Liver (tissue), 8 donors: ENCODE measurements at regions not wholly inside any gene's neighbourhood (a gene's known extent, or its start where the extent isn't known, plus 50 kb on each side); places are given as distances from the start of the nearest gene placed in this dataset.
A peak's percentile ranks its signal among the peaks of the same experiment; 100 is the strongest.

Experiments used
- DNase-seq: peaks from one replicate; pipeline ENCODE4 v3.0.0-alpha.2; 2017; ENCODE audit warnings: low spot score
- H3K27ac ChIP-seq, 2 donors: one replicate each; pipeline ENCODE4 v1.7.0; 2013; ENCODE audit warnings: inconsistent platforms in 2 of 2, low read length in 2 of 2, control low read depth in 1 of 2, low read depth in 1 of 2, mild to moderate bottlenecking in 1 of 2
- H3K27me3 ChIP-seq, 4 donors: one replicate each; pipeline versions ENCODE4 v1.6.1 to v1.7.0; 2013; ENCODE audit warnings: low read length in 3 of 4, inconsistent platforms in 1 of 4, mild to moderate bottlenecking in 1 of 4, moderate library complexity in 1 of 4; ENCODE audit not compliant: control insufficient read depth in 4 of 4, insufficient read depth in 4 of 4
- H3K36me3 ChIP-seq, 4 donors: one replicate each; pipeline versions ENCODE4 v1.6.1 to v1.7.0; 2013; ENCODE audit warnings: low read length in 3 of 4, mild to moderate bottlenecking in 3 of 4, low read depth in 1 of 4, moderate library complexity in 1 of 4; ENCODE audit not compliant: control insufficient read depth in 4 of 4, insufficient read depth in 3 of 4
- H3K4me1 ChIP-seq, 4 donors: one replicate each; pipeline versions ENCODE4 v1.6.1 to v1.7.0; 2013; ENCODE audit warnings: low read length in 3 of 4, mild to moderate bottlenecking in 3 of 4, moderate library complexity in 1 of 4; ENCODE audit not compliant: control insufficient read depth in 4 of 4, insufficient read depth in 4 of 4
- H3K4me3 ChIP-seq, 3 donors: one replicate each; pipeline versions ENCODE4 v1.6.1 to v1.7.0; 2013; ENCODE audit warnings: low read length in 3 of 3, control low read depth in 1 of 3, low read depth in 1 of 3, mild to moderate bottlenecking in 1 of 3
- H3K9ac ChIP-seq, 2 donors: one replicate each; pipeline ENCODE4 v1.7.0; 2013; ENCODE audit warnings: low read length in 2 of 2, mild to moderate bottlenecking in 2 of 2, moderate library complexity in 2 of 2, control low read depth in 1 of 2, low read depth in 1 of 2
- H3K9me3 ChIP-seq, 4 donors: one replicate each; pipeline versions ENCODE4 v1.6.1 to v1.7.0; 2013; ENCODE audit warnings: low read length in 3 of 4; ENCODE audit not compliant: control insufficient read depth in 4 of 4
- EGR1 ChIP-seq, 2 donors: IDR thresholded peaks; 2 replicates each; pipeline ENCODE4 v1.6.1; 2016 to 2018; ENCODE audit warnings: antibody characterized with exemption in 2 of 2, low read depth in 2 of 2
- FOXA1 ChIP-seq: IDR thresholded peaks from 2 replicates; pipeline ENCODE4 v1.6.1; 2016; ENCODE audit warnings: antibody characterized with exemption
- FOXA2 ChIP-seq: IDR thresholded peaks from 2 replicates; pipeline ENCODE4 v1.6.1; 2016; ENCODE audit warnings: antibody characterized with exemption
- GABPA ChIP-seq, 2 donors: IDR thresholded peaks in 1 of 2; conservative IDR thresholded peaks in 1 of 2; 2 replicates each; pipeline ENCODE4 v1.6.1; 2016; ENCODE audit warnings: antibody characterized with exemption in 2 of 2, mild to moderate bottlenecking in 1 of 2, moderate library complexity in 1 of 2
- HNF4A ChIP-seq, 2 donors: conservative IDR thresholded peaks; 2 replicates each; pipeline ENCODE4 v1.6.1; 2016; ENCODE audit warnings: antibody characterized with exemption in 2 of 2, mild to moderate bottlenecking in 2 of 2
- HNF4G ChIP-seq: IDR thresholded peaks from 2 replicates; pipeline ENCODE4 v1.6.1; 2016; ENCODE audit warnings: antibody characterized with exemption
- JUND ChIP-seq, 2 donors: IDR thresholded peaks; 2 replicates each; pipeline ENCODE4 v1.6.1; 2016; ENCODE audit warnings: antibody characterized with exemption in 2 of 2
- NR2F2 ChIP-seq: IDR thresholded peaks from 2 replicates; pipeline ENCODE4 v1.6.1; 2016; ENCODE audit warnings: antibody characterized with exemption
- RAD21 ChIP-seq, 2 donors: IDR thresholded peaks; 2 replicates each; pipeline ENCODE4 v1.6.1; 2016; ENCODE audit warnings: antibody characterized with exemption in 2 of 2, mild to moderate bottlenecking in 2 of 2
- RXRA ChIP-seq, 2 donors: IDR thresholded peaks; 2 replicates each; pipeline ENCODE4 v1.6.1; 2017 to 2018; ENCODE audit warnings: antibody characterized with exemption in 2 of 2, mild to moderate bottlenecking in 1 of 2
- SP1 ChIP-seq: IDR thresholded peaks from 2 replicates; pipeline ENCODE4 v1.6.1; 2018; ENCODE audit warnings: antibody characterized with exemption, mild to moderate bottlenecking
- TAF1 ChIP-seq: conservative IDR thresholded peaks from 2 replicates; pipeline ENCODE4 v1.6.1; 2016; ENCODE audit warnings: antibody characterized with exemption, mild to moderate bottlenecking
- YY1 ChIP-seq: IDR thresholded peaks from 2 replicates; pipeline ENCODE4 v1.6.1; 2016; ENCODE audit warnings: antibody characterized with exemption, mild to moderate bottlenecking
- WGBS: extraction: QIAGEN DNeasy Blood & Tissue Kit; methylation state at CpG from one replicate; pipeline ENCODE4 v1.1.7; 2013; 5-methylcytosine and 5-hydroxymethylcytosine counted together
- TF ChIP-seq, protein P1 (sequence below): fragments of 150-350 bp; IDR thresholded peaks from 2 replicates; pipeline ENCODE4 v1.5.1; 2017; ENCODE audit warnings: improper control_type of control experiment, low read depth, low read length; ENCODE audit not compliant: missing input control
- TF ChIP-seq, protein P2 (sequence below): IDR thresholded peaks from 2 replicates; pipeline ENCODE4 v1.6.1; 2016; ENCODE audit warnings: antibody characterized with exemption, mild to moderate bottlenecking
- TF ChIP-seq, protein P3 (sequence below): IDR thresholded peaks from 2 replicates; pipeline ENCODE4 v1.6.1; 2016; ENCODE audit warnings: antibody characterized with exemption
- TF ChIP-seq, protein P4 (sequence below): IDR thresholded peaks from 2 replicates; pipeline ENCODE4 v1.6.1; 2016; ENCODE audit warnings: antibody characterized with exemption
- TF ChIP-seq, protein P5 (sequence below): IDR thresholded peaks from 2 replicates; pipeline ENCODE4 v1.6.1; 2016; ENCODE audit warnings: antibody characterized with exemption
- donor health status: healthy.
- donor health status: healthy.
- donor health status: healthy.
- donor health status: healthy.
- donor health status: healthy.

DNA sequence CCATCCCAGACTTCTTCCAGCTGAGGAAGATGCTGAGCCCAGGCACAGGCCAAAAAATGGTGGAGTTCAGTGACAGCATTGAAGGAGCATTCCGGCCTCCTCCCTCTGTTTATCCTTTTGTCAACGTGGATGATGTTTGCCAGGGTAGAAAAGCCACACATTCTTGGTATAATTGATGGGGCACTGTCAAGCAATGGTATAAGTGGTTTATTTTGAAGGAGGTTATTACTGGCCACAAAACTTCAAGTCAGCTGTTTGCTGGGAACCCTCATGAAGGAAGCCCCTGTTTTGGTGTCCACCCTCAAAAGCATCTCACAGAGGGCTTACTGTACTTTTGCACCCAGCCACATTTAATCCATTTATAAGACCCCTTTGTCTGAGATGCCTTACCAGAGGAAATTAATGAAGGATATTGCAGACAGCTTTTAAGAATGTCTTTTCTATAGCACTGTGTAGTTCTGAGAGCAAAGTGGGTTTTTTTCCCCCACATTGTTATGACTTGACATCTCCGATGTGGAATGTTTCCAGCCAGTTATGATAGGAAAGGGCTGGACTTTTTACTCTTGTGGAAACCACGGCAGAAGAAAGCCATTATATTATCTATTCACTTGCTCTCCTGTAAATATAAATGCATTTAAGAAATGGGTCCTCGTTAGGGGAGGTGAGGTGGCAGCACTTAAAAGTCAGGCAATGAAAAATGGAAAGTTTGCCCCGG is 95.5 kb upstream of the SPATA31D4 start:
- no peak for TF ChIP-seq NR2F2
- TF ChIP-seq FOXA2: no peak
- TF ChIP-seq TAF1: no peak
- TF ChIP-seq, protein P1, sequence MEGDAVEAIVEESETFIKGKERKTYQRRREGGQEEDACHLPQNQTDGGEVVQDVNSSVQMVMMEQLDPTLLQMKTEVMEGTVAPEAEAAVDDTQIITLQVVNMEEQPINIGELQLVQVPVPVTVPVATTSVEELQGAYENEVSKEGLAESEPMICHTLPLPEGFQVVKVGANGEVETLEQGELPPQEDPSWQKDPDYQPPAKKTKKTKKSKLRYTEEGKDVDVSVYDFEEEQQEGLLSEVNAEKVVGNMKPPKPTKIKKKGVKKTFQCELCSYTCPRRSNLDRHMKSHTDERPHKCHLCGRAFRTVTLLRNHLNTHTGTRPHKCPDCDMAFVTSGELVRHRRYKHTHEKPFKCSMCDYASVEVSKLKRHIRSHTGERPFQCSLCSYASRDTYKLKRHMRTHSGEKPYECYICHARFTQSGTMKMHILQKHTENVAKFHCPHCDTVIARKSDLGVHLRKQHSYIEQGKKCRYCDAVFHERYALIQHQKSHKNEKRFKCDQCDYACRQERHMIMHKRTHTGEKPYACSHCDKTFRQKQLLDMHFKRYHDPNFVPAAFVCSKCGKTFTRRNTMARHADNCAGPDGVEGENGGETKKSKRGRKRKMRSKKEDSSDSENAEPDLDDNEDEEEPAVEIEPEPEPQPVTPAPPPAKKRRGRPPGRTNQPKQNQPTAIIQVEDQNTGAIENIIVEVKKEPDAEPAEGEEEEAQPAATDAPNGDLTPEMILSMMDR: no peak
- no peak for TF ChIP-seq FOXA1
- no peak for TF ChIP-seq HNF4G
- Histone ChIP-seq H3K9me3 (no peaks in the 10 kb centered on the region), H3K27ac (no peak overlapping the region), H3K36me3 (no peaks in the 10 kb centered on the region), H3K27me3 (no peaks in the 10 kb centered on the region), H3K9ac (no peak overlapping the region), H3K4me3 (no peak overlapping the region), H3K4me1 (peaks cover 0 to 8% (median 5%) of the 10 kb centered on the region in 4 donors)
- 90% methylated on average over 6 of the region's 6 CpGs for WGBS
- no peak for DNase-seq

DNA sequence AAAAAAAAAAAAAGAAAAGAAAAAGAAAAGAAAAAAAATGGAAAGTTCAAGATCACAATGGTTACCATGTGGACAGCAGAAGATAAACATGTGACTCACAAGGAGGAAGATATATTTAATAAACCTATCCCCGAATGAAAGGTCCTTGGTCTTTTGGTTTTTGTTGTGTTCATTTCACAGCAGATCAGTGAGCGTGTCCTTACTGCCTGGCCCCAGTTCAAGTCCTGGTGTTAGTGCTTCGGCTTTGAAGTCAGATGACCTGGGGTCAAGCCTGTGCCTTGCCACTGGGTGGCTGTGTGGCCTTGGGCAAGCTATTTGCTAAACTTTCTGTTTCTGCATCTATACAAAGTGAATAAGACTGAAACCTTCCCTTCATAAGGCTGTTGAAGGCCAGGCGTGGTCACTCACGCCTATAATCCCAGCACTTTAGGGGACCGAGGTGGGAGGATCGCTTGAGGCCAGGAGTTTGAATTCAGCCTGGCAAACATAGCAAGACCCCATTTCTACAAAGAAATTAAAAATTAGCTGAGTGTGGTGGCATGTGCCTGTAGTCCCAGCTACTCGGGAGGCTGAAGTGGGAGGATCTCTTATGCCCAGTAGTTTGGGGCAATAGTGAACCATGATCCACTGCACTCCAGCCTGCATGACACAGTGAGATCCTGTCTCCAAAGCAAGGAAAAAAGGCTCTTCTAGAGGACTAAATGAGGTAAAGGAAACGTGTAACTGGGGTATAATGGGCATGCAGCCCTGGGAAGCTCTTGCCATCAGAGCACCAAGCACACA is 94.5 kb upstream of the SPATA31D4 start:
- Histone ChIP-seq H3K9me3 (no peaks in the 10 kb centered on the region), H3K27ac (peak overlapping the region in 1 of 2 donors; percentile 4), H3K9ac (no peak overlapping the region), H3K36me3 (no peaks in the 10 kb centered on the region), H3K27me3 (no peaks in the 10 kb centered on the region), H3K4me1 (peaks cover 0 to 8% (median 5%) of the 10 kb centered on the region in 4 donors), H3K4me3 (no peak overlapping the region)
- WGBS: 61% methylated on average over 9 of the region's 9 CpGs
- no peak for DNase-seq
- TF ChIP-seq, protein P2, sequence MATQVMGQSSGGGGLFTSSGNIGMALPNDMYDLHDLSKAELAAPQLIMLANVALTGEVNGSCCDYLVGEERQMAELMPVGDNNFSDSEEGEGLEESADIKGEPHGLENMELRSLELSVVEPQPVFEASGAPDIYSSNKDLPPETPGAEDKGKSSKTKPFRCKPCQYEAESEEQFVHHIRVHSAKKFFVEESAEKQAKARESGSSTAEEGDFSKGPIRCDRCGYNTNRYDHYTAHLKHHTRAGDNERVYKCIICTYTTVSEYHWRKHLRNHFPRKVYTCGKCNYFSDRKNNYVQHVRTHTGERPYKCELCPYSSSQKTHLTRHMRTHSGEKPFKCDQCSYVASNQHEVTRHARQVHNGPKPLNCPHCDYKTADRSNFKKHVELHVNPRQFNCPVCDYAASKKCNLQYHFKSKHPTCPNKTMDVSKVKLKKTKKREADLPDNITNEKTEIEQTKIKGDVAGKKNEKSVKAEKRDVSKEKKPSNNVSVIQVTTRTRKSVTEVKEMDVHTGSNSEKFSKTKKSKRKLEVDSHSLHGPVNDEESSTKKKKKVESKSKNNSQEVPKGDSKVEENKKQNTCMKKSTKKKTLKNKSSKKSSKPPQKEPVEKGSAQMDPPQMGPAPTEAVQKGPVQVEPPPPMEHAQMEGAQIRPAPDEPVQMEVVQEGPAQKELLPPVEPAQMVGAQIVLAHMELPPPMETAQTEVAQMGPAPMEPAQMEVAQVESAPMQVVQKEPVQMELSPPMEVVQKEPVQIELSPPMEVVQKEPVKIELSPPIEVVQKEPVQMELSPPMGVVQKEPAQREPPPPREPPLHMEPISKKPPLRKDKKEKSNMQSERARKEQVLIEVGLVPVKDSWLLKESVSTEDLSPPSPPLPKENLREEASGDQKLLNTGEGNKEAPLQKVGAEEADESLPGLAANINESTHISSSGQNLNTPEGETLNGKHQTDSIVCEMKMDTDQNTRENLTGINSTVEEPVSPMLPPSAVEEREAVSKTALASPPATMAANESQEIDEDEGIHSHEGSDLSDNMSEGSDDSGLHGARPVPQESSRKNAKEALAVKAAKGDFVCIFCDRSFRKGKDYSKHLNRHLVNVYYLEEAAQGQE: no peak
- TF ChIP-seq, protein P3, sequence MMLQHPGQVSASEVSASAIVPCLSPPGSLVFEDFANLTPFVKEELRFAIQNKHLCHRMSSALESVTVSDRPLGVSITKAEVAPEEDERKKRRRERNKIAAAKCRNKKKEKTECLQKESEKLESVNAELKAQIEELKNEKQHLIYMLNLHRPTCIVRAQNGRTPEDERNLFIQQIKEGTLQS: no peak
- no peak for TF ChIP-seq TAF1
- TF ChIP-seq, protein P1: peak; percentile 25
- peak in 1 of 2 donors; percentile 42 for TF ChIP-seq JUND (IDR thresholded peaks at IDR 0.05)
- peak; percentile 76 for TF ChIP-seq SP1
- TF ChIP-seq HNF4G: peak; percentile 18
- TF ChIP-seq, protein P4, sequence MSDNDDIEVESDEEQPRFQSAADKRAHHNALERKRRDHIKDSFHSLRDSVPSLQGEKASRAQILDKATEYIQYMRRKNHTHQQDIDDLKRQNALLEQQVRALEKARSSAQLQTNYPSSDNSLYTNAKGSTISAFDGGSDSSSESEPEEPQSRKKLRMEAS: peak; percentile 64
- peak; percentile 26 for TF ChIP-seq NR2F2
- TF ChIP-seq, protein P5, sequence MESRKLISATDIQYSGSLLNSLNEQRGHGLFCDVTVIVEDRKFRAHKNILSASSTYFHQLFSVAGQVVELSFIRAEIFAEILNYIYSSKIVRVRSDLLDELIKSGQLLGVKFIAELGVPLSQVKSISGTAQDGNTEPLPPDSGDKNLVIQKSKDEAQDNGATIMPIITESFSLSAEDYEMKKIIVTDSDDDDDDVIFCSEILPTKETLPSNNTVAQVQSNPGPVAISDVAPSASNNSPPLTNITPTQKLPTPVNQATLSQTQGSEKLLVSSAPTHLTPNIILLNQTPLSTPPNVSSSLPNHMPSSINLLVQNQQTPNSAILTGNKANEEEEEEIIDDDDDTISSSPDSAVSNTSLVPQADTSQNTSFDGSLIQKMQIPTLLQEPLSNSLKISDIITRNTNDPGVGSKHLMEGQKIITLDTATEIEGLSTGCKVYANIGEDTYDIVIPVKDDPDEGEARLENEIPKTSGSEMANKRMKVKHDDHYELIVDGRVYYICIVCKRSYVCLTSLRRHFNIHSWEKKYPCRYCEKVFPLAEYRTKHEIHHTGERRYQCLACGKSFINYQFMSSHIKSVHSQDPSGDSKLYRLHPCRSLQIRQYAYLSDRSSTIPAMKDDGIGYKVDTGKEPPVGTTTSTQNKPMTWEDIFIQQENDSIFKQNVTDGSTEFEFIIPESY: no peak
- peak; percentile 34 for TF ChIP-seq YY1
- TF ChIP-seq EGR1 (IDR thresholded peaks at IDR 0.05; ENCODE audit: low read depth in 2 of 2): no peak
- TF ChIP-seq GABPA (IDR thresholded peaks at IDR 0.05 in 1 of 2, conservative IDR thresholded peaks at IDR 0.05 in 1 of 2): no peak
- peak; percentile 71 to 75 for TF ChIP-seq RAD21 (IDR thresholded peaks at IDR 0.05)
- peak; percentile 66 to 72 for TF ChIP-seq HNF4A (conservative IDR thresholded peaks at IDR 0.05)
- TF ChIP-seq FOXA2: no peak
- no peak for TF ChIP-seq FOXA1
- TF ChIP-seq RXRA (IDR thresholded peaks at IDR 0.05): peak; percentile 88 to 91
